NCI-H774 (cell line): ENCODE measurements at regions not wholly inside any gene's neighbourhood (a gene's known extent, or its start where the extent isn't known, plus 50 kb on each side); places are given as distances from the start of the nearest gene placed in this dataset.
"Not testable (repeated sequence)": the region's sequence is repeated elsewhere in the genome, so short reads cannot be mapped to it uniquely, and the experiment has no call there.

Source experiments
- DNase-seq: peaks from one replicate; lab custom pipeline; 2025; lab: John Stamatoyannopoulos, UW

GRCh38 chr3:157581956-157582636, 78.9 kb upstream of the VEPH1 start:
- not testable (repeated sequence) for DNase-seq

- DNase-seq: no peak
Measured at GRCh38 chr3:157581371-157581770, 78.2 kb upstream of the VEPH1 start.

GRCh38 chr3:157578181-157578580, 75.0 kb upstream of the VEPH1 start:
- no peak for DNase-seq

- DNase-seq: no peak
Measured at GRCh38 chr3:157574531-157574930, 71.3 kb upstream of the VEPH1 start.

GRCh38 chr3:157573780-157574378, 70.7 kb upstream of the VEPH1 start:
- DNase-seq: no peak

GRCh38 chr3:157573281-157573680, 70.1 kb upstream of the VEPH1 start:
- DNase-seq: no peak

- peak; percentile 12 for DNase-seq
Measured at GRCh38 chr3:157572559-157573270, 69.5 kb upstream of the VEPH1 start.

GRCh38 chr3:157566596-157566995, 63.4 kb upstream of the VEPH1 start:
- no peak for DNase-seq

- no peak for DNase-seq
Measured at GRCh38 chr3:157559401-157559800, 56.2 kb upstream of the VEPH1 start.
